ENCODE measurements at regions not wholly inside any gene's neighbourhood (a gene's known extent, or its start where the extent isn't known, plus 50 kb on each side); places are given as distances from the start of the nearest gene placed in this dataset.

- H3K9me2 ChIP-seq (replicated peaks; ENCODE audit: low read depth, low read length), result no peaks in the 10 kb centered on the region
- H3K4me1 ChIP-seq (ENCODE audit: insufficient read depth, low read length, poor library complexity, severe bottlenecking), result no peaks in the 10 kb centered on the region
Measured at GRCh38 chr5:54765165-54766028, 220.0 kb downstream of the ESM1 start.

GRCh38 chr5:54764102-54765090 lies 221.0 kb downstream of the ESM1 start:
- Histone ChIP-seq H3K4me1 (ENCODE audit: insufficient read depth, low read length, poor library complexity, severe bottlenecking) (no peaks in the 10 kb centered on the region), H3F3A (ENCODE audit: low read depth) (no peaks in the 10 kb centered on the region), H3K4me3 (ENCODE audit: low read length, poor library complexity, severe bottlenecking) (no peak overlapping the region), H4K20me1 (ENCODE audit: insufficient read depth, low read length, poor library complexity, severe bottlenecking) (no peaks in the 10 kb centered on the region), H3K79me2 (ENCODE audit: insufficient read depth, low read length) (no peaks in the 10 kb centered on the region), H3K9me2 (replicated peaks; ENCODE audit: low read depth, low read length) (no peaks in the 10 kb centered on the region), H3K4me2 (ENCODE audit: low read depth, low read length, poor library complexity, severe bottlenecking) (no peak overlapping the region), H2AFZ (ENCODE audit: low read length) (no peak overlapping the region), H3K9me3 (ENCODE audit: insufficient read depth, low read depth, low read length) (no peaks in the 10 kb centered on the region), H3K27me3 (ENCODE audit: insufficient read depth, low read length, poor library complexity, severe bottlenecking) (no peaks in the 10 kb centered on the region), H3K9ac (ENCODE audit: low read depth, low read length, poor library complexity, severe bottlenecking) (no peak overlapping the region), H3K36me3 (ENCODE audit: insufficient read depth, low read length) (no peaks in the 10 kb centered on the region)
- TF ChIP-seq EZH2phosphoT487 (IDR thresholded peaks at IDR 0.05; ENCODE audit: borderline replicate concordance), result no peak
- no peak for TF ChIP-seq CTCF (conservative IDR thresholded peaks at IDR 0.05; ENCODE audit: low read length)

More at GRCh38 chr5:54765165-54766028, 220.0 kb downstream of the ESM1 start:
- no peaks in the 10 kb centered on the region for H4K20me1 ChIP-seq (ENCODE audit: insufficient read depth, low read length, poor library complexity, severe bottlenecking)
- no peaks in the 10 kb centered on the region for H3F3A ChIP-seq (ENCODE audit: low read depth)
- no peak overlapping the region for H2AFZ ChIP-seq (ENCODE audit: low read length)
- H3K79me2 ChIP-seq (ENCODE audit: insufficient read depth, low read length), result no peaks in the 10 kb centered on the region
- no peak overlapping the region for H3K4me2 ChIP-seq (ENCODE audit: low read depth, low read length, poor library complexity, severe bottlenecking)
- H3K9me3 ChIP-seq (ENCODE audit: insufficient read depth, low read depth, low read length), result no peaks in the 10 kb centered on the region
- no peaks in the 10 kb centered on the region for H3K27me3 ChIP-seq (ENCODE audit: insufficient read depth, low read length, poor library complexity, severe bottlenecking)
- TF ChIP-seq CTCF (conservative IDR thresholded peaks at IDR 0.05; ENCODE audit: low read length), result no peak
- no peak overlapping the region for H3K4me3 ChIP-seq (ENCODE audit: low read length, poor library complexity, severe bottlenecking)
- no peaks in the 10 kb centered on the region for H3K36me3 ChIP-seq (ENCODE audit: insufficient read depth, low read length)
- H3K9ac ChIP-seq (ENCODE audit: low read depth, low read length, poor library complexity, severe bottlenecking), result no peak overlapping the region

- Histone ChIP-seq H2AFZ (ENCODE audit: low read length) (no peak overlapping the region), H3K9me3 (ENCODE audit: insufficient read depth, low read depth, low read length) (no peaks in the 10 kb centered on the region), H3K79me2 (ENCODE audit: insufficient read depth, low read length) (no peaks in the 10 kb centered on the region), H3K9me2 (replicated peaks; ENCODE audit: low read depth, low read length) (no peaks in the 10 kb centered on the region), H3K9ac (ENCODE audit: low read depth, low read length, poor library complexity, severe bottlenecking) (no peak overlapping the region), H3K4me3 (ENCODE audit: low read length, poor library complexity, severe bottlenecking) (no peak overlapping the region), H3F3A (ENCODE audit: low read depth) (no peaks in the 10 kb centered on the region), H3K4me2 (ENCODE audit: low read depth, low read length, poor library complexity, severe bottlenecking) (no peak overlapping the region), H3K36me3 (ENCODE audit: insufficient read depth, low read length) (no peaks in the 10 kb centered on the region), H3K4me1 (ENCODE audit: insufficient read depth, low read length, poor library complexity, severe bottlenecking) (peaks cover 7% of the 10 kb centered on the region), H4K20me1 (ENCODE audit: insufficient read depth, low read length, poor library complexity, severe bottlenecking) (no peaks in the 10 kb centered on the region), H3K27me3 (ENCODE audit: insufficient read depth, low read length, poor library complexity, severe bottlenecking) (no peaks in the 10 kb centered on the region)
- TF ChIP-seq EZH2phosphoT487 (IDR thresholded peaks at IDR 0.05; ENCODE audit: borderline replicate concordance), result no peak
- no peak for TF ChIP-seq CTCF (conservative IDR thresholded peaks at IDR 0.05; ENCODE audit: low read length)
Measured at GRCh38 chr5:54761213-54761701, 224.1 kb downstream of the ESM1 start.

All from Loucy (cell line).